ENCODE measurements at regions not wholly inside any gene's neighbourhood (a gene's known extent, or its start where the extent isn't known, plus 50 kb on each side); places are given as distances from the start of the nearest gene placed in this dataset.

- no peak for TF ChIP-seq CTCF (IDR thresholded peaks at IDR 0.05)
- no peak for TF ChIP-seq POLR2A (IDR thresholded peaks at IDR 0.05)
Measured at GRCh38 chr17:13099089-13099735, 81.4 kb upstream of the ELAC2 start.
